ENCODE measurements at regions not wholly inside any gene's neighbourhood (a gene's known extent, or its start where the extent isn't known, plus 50 kb on each side); places are given as distances from the start of the nearest gene placed in this dataset.
"Not testable (repeated sequence)": the region's sequence is repeated elsewhere in the genome, so short reads cannot be mapped to it uniquely, and the experiment has no call there.

- DNase-seq: not testable (repeated sequence)
Observed at GRCh38 chr9:2397875-2398274, 223.7 kb upstream of the VLDLR start.

GRCh38 chr9:2401746-2402145 is 219.8 kb upstream of the VLDLR start:
- DNase-seq: not testable (repeated sequence)

- no peak for DNase-seq
Observed at GRCh38 chr9:2403701-2404100, 217.9 kb upstream of the VLDLR start.

- no peak for DNase-seq
Observed at GRCh38 chr9:2406252-2406651, 215.3 kb upstream of the VLDLR start.

GRCh38 chr9:2407450-2407849 is 214.1 kb upstream of the VLDLR start:
- DNase-seq: no peak

- DNase-seq: no peak
Observed at GRCh38 chr9:2411459-2412215, 209.9 kb upstream of the VLDLR start.

- no peak for DNase-seq
Observed at GRCh38 chr9:2413160-2413805, 208.3 kb upstream of the VLDLR start.

GRCh38 chr9:2414465-2414864 is 207.1 kb upstream of the VLDLR start:
- DNase-seq: no peak

- no peak for DNase-seq
Observed at GRCh38 chr9:2415326-2415725, 206.3 kb upstream of the VLDLR start.

- DNase-seq: no peak
Observed at GRCh38 chr9:2417730-2418129, 203.9 kb upstream of the VLDLR start.

GRCh38 chr9:2418619-2419018 is 203.0 kb upstream of the VLDLR start:
- peak; percentile 91 for DNase-seq

- no peak for DNase-seq
Observed at GRCh38 chr9:2419347-2419746, 202.2 kb upstream of the VLDLR start.

- DNase-seq: no peak
Observed at GRCh38 chr9:2420543-2420942, 201.0 kb upstream of the VLDLR start.

- DNase-seq: no peak
Observed at GRCh38 chr9:2424619-2425033, 197.0 kb upstream of the VLDLR start.

- no peak for DNase-seq
Observed at GRCh38 chr9:2425676-2426075, 195.9 kb upstream of the VLDLR start.

GRCh38 chr9:2427120-2427891 is 194.3 kb upstream of the VLDLR start:
- DNase-seq: no peak

- no peak for DNase-seq
Observed at GRCh38 chr9:2439957-2440356, 181.6 kb upstream of the VLDLR start.

- not testable (repeated sequence) for DNase-seq
Observed at GRCh38 chr9:2443933-2444332, 177.7 kb upstream of the VLDLR start.

- no peak for DNase-seq
Observed at GRCh38 chr9:2448193-2448738, 173.3 kb upstream of the VLDLR start.

GRCh38 chr9:2453106-2453505 is 168.5 kb upstream of the VLDLR start:
- DNase-seq: no peak

GRCh38 chr9:2453701-2454100 is 167.9 kb upstream of the VLDLR start:
- DNase-seq: no peak

GRCh38 chr9:2459756-2460155 is 161.8 kb upstream of the VLDLR start:
- peak; percentile 34 for DNase-seq

- DNase-seq: no peak
Observed at GRCh38 chr9:2461892-2462291, 159.7 kb upstream of the VLDLR start.

- no peak for DNase-seq
Observed at GRCh38 chr9:2464624-2465023, 157.0 kb upstream of the VLDLR start.

All from NCI-H2227 treated with DMSO at 0.1 percent for 48 hours (cell line).